ENCODE measurements at regions not wholly inside any gene's neighbourhood (a gene's known extent, or its start where the extent isn't known, plus 50 kb on each side); places are given as distances from the start of the nearest gene placed in this dataset.

DNA sequence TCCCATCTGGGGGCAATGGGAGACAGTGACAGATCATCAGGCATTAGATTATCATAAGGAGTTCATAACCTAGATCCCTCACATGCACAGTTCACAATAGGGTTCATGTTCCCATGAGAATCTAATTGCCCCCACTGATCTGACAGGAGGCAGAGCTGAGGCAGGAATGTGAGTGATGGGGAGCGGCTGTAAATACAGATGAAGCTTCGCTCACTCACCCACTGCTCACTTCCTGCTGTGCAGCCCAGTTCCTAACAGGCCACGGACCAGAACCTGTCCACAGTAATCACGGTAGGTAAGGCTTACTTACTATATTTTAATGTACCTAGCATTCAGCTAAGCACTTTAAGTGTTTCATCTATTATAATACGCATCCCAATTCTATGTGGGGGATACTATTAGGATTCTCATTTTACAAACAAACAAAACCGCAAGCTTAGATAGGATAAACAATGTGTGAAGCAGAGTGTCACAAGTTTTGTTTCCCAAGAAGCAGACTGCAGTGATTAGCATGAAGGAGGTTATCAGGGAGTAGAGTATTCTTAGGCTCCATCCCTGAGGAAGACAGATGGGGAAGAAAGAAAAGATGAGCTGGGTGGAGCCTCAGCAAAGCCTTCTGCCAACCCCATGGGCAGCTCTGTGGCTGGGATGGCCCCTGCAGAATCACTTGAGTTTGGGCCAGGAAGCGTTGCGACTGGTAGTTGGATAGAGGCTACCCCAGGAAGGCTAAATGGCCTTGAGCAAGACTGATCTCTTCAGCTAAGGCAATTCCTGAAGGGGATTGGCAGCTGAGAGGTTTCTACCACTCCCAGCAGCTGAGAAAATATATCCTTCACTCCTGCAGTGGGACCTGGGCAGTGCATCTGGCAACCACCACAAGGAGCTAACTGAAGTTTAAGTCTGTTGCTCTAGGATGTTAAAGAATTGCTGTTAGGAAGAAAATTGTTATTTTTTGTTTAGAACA is 133.1 kb downstream of the MREG start:
- TF ChIP-seq, protein P1, sequence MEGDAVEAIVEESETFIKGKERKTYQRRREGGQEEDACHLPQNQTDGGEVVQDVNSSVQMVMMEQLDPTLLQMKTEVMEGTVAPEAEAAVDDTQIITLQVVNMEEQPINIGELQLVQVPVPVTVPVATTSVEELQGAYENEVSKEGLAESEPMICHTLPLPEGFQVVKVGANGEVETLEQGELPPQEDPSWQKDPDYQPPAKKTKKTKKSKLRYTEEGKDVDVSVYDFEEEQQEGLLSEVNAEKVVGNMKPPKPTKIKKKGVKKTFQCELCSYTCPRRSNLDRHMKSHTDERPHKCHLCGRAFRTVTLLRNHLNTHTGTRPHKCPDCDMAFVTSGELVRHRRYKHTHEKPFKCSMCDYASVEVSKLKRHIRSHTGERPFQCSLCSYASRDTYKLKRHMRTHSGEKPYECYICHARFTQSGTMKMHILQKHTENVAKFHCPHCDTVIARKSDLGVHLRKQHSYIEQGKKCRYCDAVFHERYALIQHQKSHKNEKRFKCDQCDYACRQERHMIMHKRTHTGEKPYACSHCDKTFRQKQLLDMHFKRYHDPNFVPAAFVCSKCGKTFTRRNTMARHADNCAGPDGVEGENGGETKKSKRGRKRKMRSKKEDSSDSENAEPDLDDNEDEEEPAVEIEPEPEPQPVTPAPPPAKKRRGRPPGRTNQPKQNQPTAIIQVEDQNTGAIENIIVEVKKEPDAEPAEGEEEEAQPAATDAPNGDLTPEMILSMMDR (IDR thresholded peaks at IDR 0.05), result no peak
- no peak for TF ChIP-seq POLR2A (IDR thresholded peaks at IDR 0.05)

Measured in right lobe of liver (tissue), 4 donors.